ENCODE measurements at regions not wholly inside any gene's neighbourhood (a gene's known extent, or its start where the extent isn't known, plus 50 kb on each side); places are given as distances from the start of the nearest gene placed in this dataset.
"Not testable (repeated sequence)": the region's sequence is repeated elsewhere in the genome, so short reads cannot be mapped to it uniquely, and the experiment has no call there.

DNA sequence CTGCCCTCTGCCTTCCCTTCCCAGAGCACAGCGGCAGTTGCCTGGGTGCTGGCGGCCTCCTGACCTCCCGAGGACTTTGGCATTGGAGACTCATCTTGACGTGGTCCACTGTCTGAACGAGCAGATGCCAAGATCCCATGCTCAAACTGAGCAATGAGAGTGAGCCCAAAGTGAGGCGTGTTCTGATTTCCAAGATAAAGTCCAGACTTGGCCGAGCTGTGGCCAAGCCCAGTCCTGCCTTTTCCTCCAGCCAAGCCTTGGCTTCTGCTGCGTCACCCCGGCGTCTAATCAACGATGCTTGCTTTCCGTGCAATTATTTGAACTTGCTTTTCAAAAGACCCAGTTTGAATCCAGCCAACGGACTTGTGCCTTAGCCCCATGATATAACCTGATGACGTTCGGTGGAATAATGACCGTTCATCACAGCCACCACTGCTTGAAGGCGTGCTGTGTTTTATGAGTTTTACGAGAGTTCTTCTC, 179.2 kb downstream of the IRF8 start:
- no peak for FAIRE-seq

DNA sequence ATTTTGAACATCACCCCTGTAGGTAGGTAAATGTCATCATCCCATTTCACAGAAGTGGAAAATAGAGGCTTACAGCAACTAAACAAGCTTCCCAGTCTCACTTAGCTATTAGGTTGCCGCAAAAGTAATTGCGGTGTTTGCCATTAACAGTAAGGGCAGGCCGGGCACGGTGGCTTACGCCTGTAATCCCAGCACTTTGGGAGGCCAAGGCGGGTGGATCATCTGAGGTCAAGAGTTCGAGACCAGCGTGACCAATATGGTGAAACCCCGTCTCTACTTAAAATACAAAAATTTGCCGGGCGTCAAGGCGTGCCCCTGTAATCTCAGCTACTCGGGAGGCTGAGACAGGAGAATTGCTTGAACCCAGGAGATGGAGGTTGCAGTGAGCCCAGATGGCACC, 179.7 kb downstream of the IRF8 start:
- not testable (repeated sequence) for FAIRE-seq

DNA sequence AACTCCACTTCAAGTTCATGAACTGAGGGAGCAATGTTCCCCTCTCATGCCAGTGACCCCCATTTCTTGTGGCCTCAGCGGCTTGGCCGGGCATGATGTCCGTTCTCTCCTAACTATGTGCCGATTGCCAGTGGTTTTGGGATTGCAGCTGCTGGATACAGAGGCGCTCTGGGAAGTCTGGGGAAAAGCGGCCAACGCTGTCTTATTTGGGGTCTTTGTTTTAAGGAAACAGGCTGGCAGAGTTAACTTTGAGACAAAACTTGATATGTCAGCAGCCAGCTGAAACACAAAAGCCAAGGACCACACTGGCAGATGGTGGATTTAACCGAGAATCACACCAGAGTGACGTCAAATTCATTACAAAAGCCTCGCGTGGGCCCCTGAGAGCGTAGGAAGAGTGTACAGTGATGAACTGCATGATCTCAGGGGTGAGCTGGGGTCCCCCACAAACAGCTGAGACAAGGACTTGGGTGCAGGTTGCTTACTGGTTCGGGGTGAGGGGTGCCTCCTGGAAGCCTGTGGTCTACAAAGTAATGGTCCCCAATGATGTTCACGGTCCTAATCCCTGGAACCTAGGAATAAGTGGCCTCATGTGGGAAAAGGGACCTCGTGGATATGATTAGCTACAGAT, 180.4 kb downstream of the IRF8 start:
- FAIRE-seq = no peak

DNA sequence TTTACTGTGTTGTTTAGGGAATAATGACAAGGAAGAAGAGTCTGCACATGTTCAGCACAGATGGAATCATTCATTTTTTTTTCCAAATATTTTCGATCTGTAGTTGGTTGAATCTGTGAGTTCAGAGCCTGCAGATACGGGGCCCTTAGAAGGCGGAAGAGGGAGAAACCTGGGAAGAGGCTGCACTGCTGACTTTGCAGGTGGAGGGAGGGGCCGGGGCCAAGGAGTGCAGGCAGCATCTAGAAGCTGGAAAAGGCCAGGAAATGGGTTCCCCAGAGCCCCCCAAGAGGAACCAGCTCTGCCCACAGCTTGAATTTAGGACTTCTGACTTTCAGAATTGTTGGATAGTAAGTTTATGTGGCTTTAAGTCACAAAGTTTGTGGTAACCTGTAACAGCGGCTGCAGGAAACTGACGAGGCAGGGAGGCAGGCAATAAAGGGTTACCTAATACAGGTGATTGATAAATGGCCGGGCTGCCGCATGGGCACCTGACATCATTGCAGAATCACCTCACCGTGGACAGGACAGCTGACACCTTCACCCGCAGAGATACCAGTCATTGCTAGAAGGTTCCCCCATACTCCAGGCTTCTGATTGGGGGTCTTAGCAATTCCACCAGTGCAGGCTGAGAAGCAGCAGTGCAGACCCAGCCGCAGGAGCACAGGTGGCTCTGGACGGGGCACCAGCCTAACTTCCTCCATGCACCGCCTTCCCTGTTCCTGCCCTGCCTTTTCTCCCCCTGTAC, 181.3 kb downstream of the IRF8 start:
- no peak for FAIRE-seq

DNA sequence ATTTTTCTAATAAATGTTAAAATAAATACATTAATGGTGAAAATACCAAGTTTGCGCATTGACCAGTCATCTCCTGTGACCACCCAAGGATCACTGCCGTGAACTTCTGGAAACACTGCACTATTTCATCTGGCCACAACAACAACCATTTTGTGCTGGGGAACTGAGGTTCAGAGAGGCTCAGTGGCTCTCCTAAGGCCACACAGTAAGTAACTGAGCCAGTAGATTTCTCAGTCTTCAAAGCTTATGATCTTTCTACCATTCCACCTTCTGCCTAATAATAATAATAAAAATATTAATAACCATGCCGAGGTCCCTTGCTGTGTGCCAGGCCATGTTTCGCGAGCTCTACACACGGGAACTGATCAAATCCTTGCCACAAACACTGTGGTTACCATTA, 182.0 kb downstream of the IRF8 start:
- no peak for FAIRE-seq

DNA sequence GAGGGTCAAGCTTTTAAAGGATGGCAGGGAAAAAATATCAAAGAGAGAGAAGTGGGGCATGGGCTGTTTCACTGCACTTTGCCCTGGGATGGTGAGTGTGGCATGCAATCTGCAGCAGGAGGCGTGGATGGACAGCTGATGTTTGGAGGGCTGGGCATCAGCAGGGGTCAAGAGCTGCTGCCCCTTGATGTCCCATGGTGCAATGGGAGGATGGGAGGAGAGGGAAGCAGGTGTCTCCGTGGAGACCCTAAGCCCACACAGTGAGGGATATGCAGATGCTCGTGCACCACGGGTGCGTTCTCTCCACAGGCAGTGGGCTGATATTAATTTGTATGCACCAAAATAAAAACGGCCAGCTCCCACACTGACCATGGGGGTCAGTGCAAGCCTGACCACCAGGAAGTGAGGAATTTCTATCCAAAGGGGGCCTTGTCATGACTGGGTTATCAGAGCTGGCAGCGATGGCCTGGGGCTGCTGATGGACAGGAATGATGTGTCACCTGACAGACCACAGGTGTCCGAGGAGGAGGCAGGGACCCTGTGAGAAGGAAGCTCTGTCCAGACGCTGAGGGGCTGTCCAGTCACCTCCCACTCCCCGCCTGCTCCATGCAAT, 183.6 kb downstream of the IRF8 start:
- FAIRE-seq = no peak

DNA sequence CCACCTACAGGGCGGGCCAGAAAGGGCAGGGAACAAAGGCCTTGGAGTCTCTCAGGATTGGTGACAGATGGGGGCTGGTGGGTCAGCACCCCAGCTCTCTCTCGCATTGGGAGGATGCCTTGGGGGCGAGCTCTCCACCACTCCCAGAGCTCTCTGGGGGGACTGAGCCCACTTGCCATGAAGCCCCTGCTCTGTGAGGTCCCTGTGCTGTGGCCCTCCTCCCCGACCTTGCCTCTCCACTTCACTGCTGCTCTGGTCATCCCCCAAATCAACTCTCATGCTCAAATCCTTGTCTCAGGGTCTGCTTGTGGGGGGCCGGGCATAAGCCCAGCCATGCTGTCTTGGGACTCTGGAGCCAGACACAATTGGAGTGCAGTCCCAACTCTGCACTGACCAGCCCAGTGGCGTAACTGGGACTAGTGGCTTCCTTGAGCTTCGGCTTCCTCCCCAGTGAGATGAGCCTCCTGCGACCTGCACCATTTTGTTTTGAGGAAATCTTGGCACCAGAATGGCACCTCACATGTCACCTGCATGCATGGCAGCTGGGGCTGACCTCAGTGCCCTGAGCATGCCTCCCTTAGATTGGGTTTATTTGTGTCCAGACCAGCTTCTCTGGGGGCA, 184.5 kb downstream of the IRF8 start:
- FAIRE-seq = no peak

DNA sequence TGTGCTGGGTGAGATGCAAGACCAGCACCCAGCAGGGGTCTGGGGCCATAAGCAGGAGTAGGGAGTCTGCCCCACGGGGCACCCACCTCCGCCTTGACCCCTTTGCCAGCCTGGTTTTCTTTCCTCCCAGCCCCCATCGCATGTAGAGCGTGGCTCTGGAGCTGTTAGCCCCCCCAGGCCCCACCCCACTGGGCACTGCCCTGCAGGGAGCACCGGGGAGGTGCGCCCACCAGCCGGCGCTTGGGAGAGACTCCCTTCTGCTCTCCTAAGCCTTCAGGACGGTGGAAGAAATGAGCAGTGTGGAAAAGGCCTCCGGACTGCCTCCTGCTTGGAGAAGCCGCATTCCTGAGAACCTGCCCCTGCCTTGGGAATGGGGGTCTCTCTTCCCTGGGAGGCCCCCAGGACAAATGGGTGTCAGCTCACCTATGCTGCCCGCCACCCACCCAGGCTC, 186.2 kb downstream of the IRF8 start:
- no peak for FAIRE-seq

DNA sequence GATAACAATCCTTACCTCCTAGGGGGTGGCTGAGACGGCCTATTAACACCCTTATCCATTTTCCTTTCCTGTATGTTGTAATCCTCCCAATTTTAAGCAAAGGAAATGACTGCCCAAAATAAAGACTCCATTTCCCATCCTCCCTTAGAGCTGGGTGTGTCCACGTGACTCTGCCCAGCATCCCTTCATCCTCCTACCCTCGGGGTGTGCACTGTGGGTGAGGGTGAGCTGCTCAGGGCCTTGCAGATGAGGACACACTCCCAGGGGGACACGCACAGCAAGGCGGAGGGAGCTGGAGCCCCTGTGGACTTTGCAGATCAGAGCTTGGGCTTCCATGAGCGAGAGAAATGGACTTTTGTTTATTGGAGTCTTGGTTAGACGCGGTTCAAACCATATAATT, 186.8 kb downstream of the IRF8 start:
- FAIRE-seq = no peak

DNA sequence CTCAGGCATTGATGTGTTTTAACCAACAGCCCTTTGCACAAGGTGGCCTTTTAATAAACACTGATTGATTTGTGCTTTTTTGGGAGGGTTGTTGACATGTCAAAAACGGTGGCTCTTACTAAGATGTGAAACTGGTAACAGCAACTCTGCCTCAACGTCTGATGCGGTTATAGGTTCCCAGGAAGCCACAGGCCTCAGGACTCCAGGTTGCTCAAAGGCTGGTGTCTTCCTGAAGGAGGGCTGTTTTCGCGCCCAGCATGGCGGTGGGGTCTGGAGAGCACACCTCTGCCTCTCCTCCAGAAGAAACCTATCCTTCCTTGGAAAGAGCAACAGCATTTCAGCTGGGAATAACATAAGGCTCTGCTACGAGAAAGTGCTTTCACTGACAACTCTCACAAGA, 187.5 kb downstream of the IRF8 start:
- no peak for FAIRE-seq

DNA sequence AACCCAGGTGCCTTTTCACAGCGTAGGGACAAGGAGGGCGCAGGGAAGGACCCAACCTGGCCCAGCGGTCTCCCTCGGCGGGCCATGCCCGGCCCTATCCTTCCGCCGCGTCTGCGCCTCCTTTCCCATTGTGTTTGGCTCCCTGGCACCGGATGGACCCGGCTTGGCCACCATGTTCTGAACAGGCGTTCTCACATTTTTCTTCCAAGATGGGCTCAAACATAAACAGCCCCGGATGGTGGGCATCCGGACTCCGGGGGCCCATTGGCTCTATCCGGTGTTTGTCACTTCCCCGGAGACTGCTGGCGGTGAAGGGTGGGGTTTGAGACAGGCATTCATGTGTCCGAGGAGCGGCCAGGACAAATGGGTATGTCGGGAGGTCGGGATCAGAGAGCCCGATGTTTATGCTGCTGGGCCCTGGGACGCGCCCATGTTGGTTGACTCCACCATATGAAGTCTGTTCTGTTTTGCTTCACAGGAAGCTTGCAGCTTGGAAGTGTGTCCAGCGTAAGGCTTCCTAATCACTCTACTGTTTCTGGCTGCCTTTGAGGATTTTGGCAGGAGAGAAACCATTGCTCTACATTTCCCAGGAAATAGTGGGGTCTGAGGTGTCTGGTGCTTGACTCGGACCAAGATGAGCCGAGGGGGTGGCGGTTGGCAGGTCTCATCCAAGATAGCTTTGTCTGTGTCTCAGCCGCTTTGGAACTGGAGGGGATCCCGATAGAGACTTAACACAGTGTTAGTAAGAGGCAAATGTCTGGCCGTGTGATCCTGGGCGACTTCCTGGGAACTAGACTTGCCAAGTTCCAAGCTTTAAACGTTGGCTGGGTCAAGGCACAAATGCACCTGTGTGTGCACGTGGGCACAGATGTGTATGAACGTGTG, 188.3 kb downstream of the IRF8 start:
- no peak for FAIRE-seq

DNA sequence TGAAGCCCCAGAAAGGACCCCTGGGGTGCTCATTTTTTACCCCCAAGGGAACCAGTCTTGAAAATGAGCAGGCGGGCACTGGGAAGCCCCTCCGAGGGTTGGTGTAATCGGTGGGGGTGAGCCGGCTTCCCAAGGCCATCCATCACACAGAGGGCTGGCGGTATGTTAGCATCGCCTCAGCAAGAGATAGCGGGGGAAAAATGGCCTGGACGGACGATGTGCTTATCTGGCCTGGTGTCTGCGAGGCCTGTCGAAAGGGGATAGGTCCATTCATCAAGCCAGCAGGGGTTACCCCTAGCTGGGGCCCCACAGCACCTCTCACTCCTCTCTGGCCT, 188.9 kb downstream of the IRF8 start:
- no peak for FAIRE-seq

DNA sequence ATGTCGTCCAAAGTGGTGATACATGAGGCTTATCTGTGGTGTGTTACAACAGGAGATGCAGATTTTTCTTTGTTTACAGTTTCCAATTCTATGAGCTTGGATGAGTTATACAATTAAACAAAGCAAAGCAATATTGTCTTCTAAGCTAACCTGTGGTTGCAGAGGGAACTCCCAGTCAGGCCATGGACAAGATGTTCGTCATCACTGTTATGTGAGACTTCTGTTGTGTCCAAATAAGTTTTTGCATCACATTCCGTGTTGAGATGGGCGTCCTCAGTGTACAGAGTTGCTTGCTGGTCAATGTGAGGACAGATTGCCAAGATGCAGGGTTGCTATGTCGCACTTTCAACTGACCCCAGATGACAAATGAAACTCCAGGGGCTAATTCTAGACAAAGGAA, 189.3 kb downstream of the IRF8 start:
- no peak for FAIRE-seq

DNA sequence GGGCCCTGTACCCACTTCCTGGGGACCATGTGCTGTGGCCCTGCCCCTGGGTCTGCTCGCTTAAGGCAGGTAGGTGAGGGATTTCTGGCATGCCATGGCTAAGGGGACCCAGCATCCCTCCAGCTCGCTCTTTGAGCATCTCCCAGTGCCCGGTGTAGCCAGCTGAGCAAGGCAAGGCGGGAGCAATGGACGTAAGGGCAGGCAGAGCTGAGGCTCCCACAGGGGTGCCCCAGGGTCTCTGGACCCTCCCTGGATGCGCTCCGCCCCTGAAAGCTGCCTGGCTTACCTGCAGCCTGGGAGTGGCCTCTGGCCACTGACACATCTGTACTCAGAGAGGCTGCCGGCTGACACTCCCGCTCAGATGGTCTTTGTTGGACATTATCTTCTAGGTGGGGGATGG, 189.9 kb downstream of the IRF8 start:
- FAIRE-seq = no peak

DNA sequence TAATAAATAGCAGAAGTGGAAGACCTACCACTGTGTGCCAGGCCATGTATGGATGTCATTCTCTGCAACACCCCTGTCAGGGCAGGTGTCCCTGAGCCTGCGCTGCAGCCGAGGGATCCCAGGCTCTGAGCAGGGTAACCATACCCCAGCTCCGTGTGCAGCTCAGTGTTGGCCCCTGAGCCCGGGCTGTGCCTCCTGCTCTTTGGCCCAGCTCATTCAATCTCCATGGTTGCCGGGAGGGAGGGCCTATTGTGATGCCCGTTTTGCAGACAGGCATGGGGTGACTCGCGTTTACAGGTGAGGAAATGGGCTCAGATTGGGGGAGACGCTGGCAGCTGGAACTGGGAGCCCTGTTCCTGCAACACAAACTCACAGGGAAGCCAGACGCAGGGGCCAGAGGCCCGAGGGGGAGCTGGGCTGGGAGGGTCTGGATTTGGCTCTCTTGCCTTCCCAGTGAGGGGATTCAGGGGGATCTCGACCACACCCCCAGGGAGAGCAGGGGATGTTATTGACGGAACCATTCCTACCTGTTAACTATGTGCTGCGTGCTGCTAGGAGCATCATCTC, 190.5 kb downstream of the IRF8 start:
- FAIRE-seq = no peak

DNA sequence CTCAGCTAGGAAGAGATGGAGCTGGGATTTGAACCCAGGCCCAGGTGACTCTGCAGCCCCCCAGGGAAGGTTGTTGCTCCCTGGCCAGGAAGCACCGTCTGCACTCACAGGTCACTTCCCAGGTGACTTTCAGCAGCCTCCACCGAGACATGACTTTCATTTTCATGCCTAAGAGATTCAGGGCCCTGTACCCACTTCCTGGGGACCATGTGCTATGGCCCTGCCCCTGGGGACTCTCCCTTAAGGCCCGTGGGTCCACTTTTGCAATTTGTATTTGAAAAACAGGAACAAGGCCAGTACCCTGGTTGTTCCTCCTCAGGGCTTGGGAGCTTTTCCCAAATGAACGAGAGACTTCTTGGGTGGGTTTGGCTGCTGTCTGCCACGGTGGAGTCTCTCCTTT, 191.0 kb downstream of the IRF8 start:
- FAIRE-seq = no peak

DNA sequence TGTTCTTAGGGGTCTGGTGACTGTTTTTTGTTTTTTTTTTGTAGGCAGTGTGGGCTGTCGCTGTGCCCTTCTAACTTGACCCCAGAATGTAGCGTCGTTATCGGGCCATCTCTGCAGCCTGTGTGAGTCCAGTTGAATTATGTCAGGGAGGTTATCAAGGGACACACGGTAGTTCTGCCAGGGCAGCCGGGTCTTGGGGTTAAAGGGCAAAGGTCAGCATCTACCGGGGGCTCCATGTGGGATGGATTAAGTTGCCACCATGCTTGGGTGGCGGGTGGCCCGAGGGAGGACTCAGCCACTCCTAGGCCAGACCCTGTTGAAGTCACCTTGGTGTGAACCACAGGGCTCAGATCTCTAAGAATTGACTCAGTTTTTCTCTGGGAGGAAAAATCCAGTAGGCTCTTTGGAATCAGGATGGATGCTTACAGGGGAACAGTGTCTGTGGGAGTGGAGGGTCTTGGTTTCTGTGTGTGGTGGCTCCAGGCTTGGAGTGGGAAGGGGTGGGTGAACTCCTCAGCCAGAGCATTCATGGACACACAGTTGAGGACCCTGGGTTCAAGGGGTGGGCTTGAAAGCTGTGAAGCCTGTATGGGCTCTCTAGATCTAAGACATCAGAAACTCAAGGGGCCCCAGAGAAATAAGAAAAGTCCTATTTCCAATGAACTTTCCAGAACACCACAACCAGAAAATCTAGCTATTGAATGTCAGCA, 191.7 kb downstream of the IRF8 start:
- no peak for FAIRE-seq

DNA sequence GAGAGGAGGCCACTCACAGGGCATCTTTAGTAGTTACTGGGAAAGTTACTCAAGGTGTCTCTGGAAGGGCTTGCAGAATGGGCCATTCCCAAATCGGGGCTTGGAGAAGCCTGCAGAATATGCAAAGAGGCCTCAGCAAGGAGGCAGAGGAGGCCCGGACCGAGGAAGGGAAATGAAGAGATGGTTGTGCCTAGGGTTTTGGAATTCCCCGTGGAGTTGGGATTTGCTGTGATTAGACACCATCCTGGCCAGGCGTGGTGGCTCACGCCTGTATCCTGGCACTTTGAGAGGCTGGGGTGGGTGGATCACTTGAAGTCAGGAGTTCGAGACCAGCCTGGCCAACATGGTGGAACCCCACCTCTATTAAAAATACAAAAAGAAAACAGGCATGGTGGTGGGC, 193.0 kb downstream of the IRF8 start:
- FAIRE-seq = no peak

DNA sequence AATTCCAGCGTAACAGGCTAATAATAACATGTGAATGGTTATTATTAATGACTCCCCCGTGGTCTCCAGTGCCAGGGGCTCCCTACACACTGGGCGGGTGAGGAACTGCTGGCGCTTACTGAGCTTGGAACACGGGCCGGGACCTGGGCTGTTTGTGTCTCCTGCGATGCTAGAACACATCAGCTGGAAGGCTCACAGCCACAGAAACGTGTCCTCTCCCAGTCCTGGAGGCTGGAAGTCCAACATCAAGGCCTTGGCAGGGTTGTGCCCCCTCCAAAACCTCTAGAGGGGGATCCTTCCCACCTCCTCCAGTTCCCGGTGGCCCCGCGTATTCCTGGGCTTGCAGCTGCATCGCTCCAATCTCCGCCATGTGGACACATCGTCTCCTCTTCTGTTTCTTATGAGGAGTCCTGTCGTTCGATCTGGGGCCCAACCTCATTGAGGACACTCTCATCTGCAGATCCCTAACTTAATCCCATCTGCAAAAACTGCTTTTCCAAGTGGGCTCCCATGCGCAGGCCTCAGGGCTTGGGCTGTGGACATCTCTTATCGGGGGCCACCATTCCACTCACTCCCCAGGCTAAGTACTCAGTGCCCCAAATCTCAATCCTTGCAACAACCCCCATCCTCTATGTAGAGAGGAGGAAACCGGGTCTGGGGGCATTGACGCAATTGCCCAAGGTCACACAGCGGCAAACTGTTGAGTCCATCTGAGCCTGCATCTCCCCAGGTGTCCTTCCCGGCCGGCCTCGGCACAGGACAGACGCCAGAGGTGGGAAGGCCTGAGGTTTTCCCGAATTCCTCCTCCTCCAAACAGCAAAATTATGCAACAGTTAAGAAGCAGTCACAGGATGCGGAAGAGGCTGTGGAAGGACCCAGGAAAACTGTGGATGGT, 193.9 kb downstream of the IRF8 start:
- FAIRE-seq = no peak

All from A204.1 (cell line).